Ecto neural progenitor cell (in vitro differentiated cells): ENCODE measurements at regions not wholly inside any gene's neighbourhood (a gene's known extent, or its start where the extent isn't known, plus 50 kb on each side); places are given as distances from the start of the nearest gene placed in this dataset.

Source experiments
- DNase-seq: peaks from one replicate; pipeline ENCODE4 v3.0.0-alpha.2; 2018; ENCODE audit warnings: low spot score

- DNase-seq, result no peak
These were observed 803.9 kb downstream of the C4orf33 start for GRCh38 chr4:129899849-129900248.

- no peak for DNase-seq
These were observed 804.5 kb downstream of the C4orf33 start for GRCh38 chr4:129900430-129900953.

- no peak for DNase-seq
These were observed 805.3 kb downstream of the C4orf33 start for GRCh38 chr4:129901205-129901604.

GRCh38 chr4:129903861-129904260 is 807.9 kb downstream of the C4orf33 start:
- DNase-seq, result no peak

GRCh38 chr4:129905256-129905655 is 809.3 kb downstream of the C4orf33 start:
- no peak for DNase-seq

GRCh38 chr4:129908117-129908516 is 812.2 kb downstream of the C4orf33 start:
- no peak for DNase-seq

- DNase-seq, result no peak
These were observed 821.0 kb downstream of the C4orf33 start for GRCh38 chr4:129916991-129917390.

GRCh38 chr4:129917651-129918050 is 821.7 kb downstream of the C4orf33 start:
- DNase-seq, result no peak

- DNase-seq, result no peak
These were observed 831.0 kb downstream of the C4orf33 start for GRCh38 chr4:129926936-129927335.

GRCh38 chr4:129929052-129929451 is 833.1 kb downstream of the C4orf33 start:
- no peak for DNase-seq

- no peak for DNase-seq
These were observed 834.0 kb downstream of the C4orf33 start for GRCh38 chr4:129929984-129930383.

GRCh38 chr4:129950217-129950616 is 854.3 kb downstream of the C4orf33 start:
- no peak for DNase-seq

- DNase-seq, result no peak
These were observed 870.2 kb downstream of the C4orf33 start for GRCh38 chr4:129966175-129966574.

GRCh38 chr4:129968366-129968765 is 872.4 kb downstream of the C4orf33 start:
- no peak for DNase-seq

- no peak for DNase-seq
These were observed 872.8 kb downstream of the C4orf33 start for GRCh38 chr4:129968778-129969177.

GRCh38 chr4:129970801-129971200 is 874.8 kb downstream of the C4orf33 start:
- no peak for DNase-seq

GRCh38 chr4:129971419-129971818 is 875.5 kb downstream of the C4orf33 start:
- DNase-seq, result no peak

GRCh38 chr4:129972257-129972656 is 876.3 kb downstream of the C4orf33 start:
- no peak for DNase-seq

GRCh38 chr4:129974730-129975129 is 878.8 kb downstream of the C4orf33 start:
- no peak for DNase-seq

- DNase-seq, result no peak
These were observed 882.4 kb downstream of the C4orf33 start for GRCh38 chr4:129978315-129978714.

GRCh38 chr4:129988957-129989356 is 893.0 kb downstream of the C4orf33 start:
- no peak for DNase-seq

- DNase-seq, result no peak
These were observed 898.8 kb downstream of the C4orf33 start for GRCh38 chr4:129994715-129995114.

GRCh38 chr4:129998436-129999150 is 902.6 kb downstream of the C4orf33 start:
- no peak for DNase-seq

GRCh38 chr4:129999156-129999555 is 903.2 kb downstream of the C4orf33 start:
- no peak for DNase-seq
